Skeletal muscle cell (primary cell): ENCODE measurements at regions not wholly inside any gene's neighbourhood (a gene's known extent, or its start where the extent isn't known, plus 50 kb on each side); places are given as distances from the start of the nearest gene placed in this dataset.
A peak's percentile ranks its signal among the peaks of the same experiment; 100 is the strongest.

Experiments
- DNase-seq: peaks from one replicate; pipeline ENCODE4 v3.0.0-alpha.2; 2010; ENCODE audit warnings: low read depth
- H3K4me3 ChIP-seq: 2 replicates; pipeline ENCODE4 v1.5.1; 2011; ENCODE audit warnings: low read depth, mild to moderate bottlenecking, control low read depth, low read length, moderate library complexity

- DNase-seq, result no peak
- no peak overlapping the region for H3K4me3 ChIP-seq
Measured at GRCh38 chr11:62073061-62073460, 50.8 kb upstream of the INCENP start.

GRCh38 chr11:62071408-62071807, 52.4 kb upstream of the INCENP start:
- no peak overlapping the region for H3K4me3 ChIP-seq
- no peak for DNase-seq

GRCh38 chr11:62069986-62070919, 53.6 kb upstream of the INCENP start:
- DNase-seq, result no peak
- no peak overlapping the region for H3K4me3 ChIP-seq

GRCh38 chr11:62069374-62069773, 54.4 kb upstream of the INCENP start:
- H3K4me3 ChIP-seq, result no peak overlapping the region
- no peak for DNase-seq

GRCh38 chr11:62068730-62069129, 55.1 kb upstream of the INCENP start:
- DNase-seq, result no peak
- no peak overlapping the region for H3K4me3 ChIP-seq

- no peak for DNase-seq
- H3K4me3 ChIP-seq, result no peak overlapping the region
Measured at GRCh38 chr11:62067741-62068140, 56.1 kb upstream of the INCENP start.

- no peak overlapping the region for H3K4me3 ChIP-seq
Measured at GRCh38 chr11:62064221-62064620, 59.6 kb upstream of the INCENP start.

GRCh38 chr11:62062223-62062861, 61.5 kb upstream of the INCENP start:
- no peak for DNase-seq
- H3K4me3 ChIP-seq, result no peak overlapping the region

More at GRCh38 chr11:62064221-62064620, 59.6 kb upstream of the INCENP start:
- DNase-seq, result no peak

- no peak overlapping the region for H3K4me3 ChIP-seq
- DNase-seq, result no peak
Measured at GRCh38 chr11:62061356-62062222, 62.2 kb upstream of the INCENP start.

GRCh38 chr11:62057069-62057468, 66.7 kb upstream of the INCENP start:
- no peak overlapping the region for H3K4me3 ChIP-seq
- DNase-seq, result no peak

GRCh38 chr11:62055970-62056369, 67.8 kb upstream of the INCENP start:
- H3K4me3 ChIP-seq, result no peak overlapping the region
- DNase-seq, result no peak

GRCh38 chr11:62054484-62055121, 69.2 kb upstream of the INCENP start:
- H3K4me3 ChIP-seq, result no peak overlapping the region
- no peak for DNase-seq

- no peak for DNase-seq
- H3K4me3 ChIP-seq, result no peak overlapping the region
Measured at GRCh38 chr11:62054081-62054480, 69.7 kb upstream of the INCENP start.

- no peak for DNase-seq
Measured at GRCh38 chr11:62050716-62051115, 73.1 kb upstream of the INCENP start.

GRCh38 chr11:62048100-62048499, 75.7 kb upstream of the INCENP start:
- peak; percentile 16 for DNase-seq
- no peak overlapping the region for H3K4me3 ChIP-seq

More at GRCh38 chr11:62050716-62051115, 73.1 kb upstream of the INCENP start:
- no peak overlapping the region for H3K4me3 ChIP-seq

- DNase-seq, result no peak
- H3K4me3 ChIP-seq, result no peak overlapping the region
Measured at GRCh38 chr11:62046568-62047100, 77.2 kb upstream of the INCENP start.

- DNase-seq, result no peak
Measured at GRCh38 chr11:62044639-62045121, 77.2 kb upstream of the FTH1 start.

GRCh38 chr11:62035293-62035692, 67.9 kb upstream of the FTH1 start:
- H3K4me3 ChIP-seq, result no peak overlapping the region
- no peak for DNase-seq

More at GRCh38 chr11:62044639-62045121, 77.2 kb upstream of the FTH1 start:
- H3K4me3 ChIP-seq, result no peak overlapping the region

- DNase-seq, result no peak
- H3K4me3 ChIP-seq, result no peak overlapping the region
Measured at GRCh38 chr11:62034036-62034338, 66.6 kb upstream of the FTH1 start.
